ENCODE measurements at regions not wholly inside any gene's neighbourhood (a gene's known extent, or its start where the extent isn't known, plus 50 kb on each side); places are given as distances from the start of the nearest gene placed in this dataset.

DNA sequence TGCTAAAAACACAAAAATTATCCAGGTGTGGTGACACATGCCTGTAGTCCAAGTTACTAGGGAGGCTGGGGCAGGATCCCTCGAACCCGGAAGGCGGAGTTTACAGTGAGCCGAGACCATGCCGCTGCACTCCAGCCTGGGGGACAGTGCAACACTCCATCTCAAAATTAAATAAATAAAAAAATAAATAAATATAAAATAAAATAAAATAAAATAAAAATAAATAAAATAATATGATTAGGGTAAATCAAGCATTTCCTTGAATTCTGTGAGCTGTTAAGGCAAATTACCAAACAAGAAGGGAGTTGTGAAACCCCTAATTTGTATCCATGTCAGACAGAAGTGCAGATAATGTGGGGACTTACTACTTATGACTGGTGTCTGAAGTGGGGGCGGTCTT, 1928.9 kb upstream of the IGFBP7 start:
- TF ChIP-seq PHF8 (conservative IDR thresholded peaks at IDR 0.05; ENCODE audit: low read depth, low read length) (no peak), EP300 (IDR thresholded peaks at IDR 0.05; ENCODE audit: borderline replicate concordance in 1 of 2, low read depth in 2 of 2, low read length in 2 of 2) (no peak), NRF1 (IDR thresholded peaks at IDR 0.05; ENCODE audit: low read depth, low read length) (no peak), SIX5 (IDR thresholded peaks at IDR 0.05; ENCODE audit: low read depth, low read length) (no peak), POLR2A (IDR thresholded peaks at IDR 0.05; ENCODE audit: control extremely low read depth in 1 of 2, low read depth in 2 of 2, low read length in 2 of 2) (no peak), MAFK (IDR thresholded peaks at IDR 0.05; ENCODE audit: low read depth, low read length) (no peak), SIN3A (conservative IDR thresholded peaks at IDR 0.05 in 1 of 2, IDR thresholded peaks at IDR 0.05 in 1 of 2; ENCODE audit: low read depth in 1 of 2, low read length in 2 of 2) (no peak), SAP30 (IDR thresholded peaks at IDR 0.05; ENCODE audit: insufficient read depth, insufficient replicate concordance, low read length) (no peak), RFX5 (IDR thresholded peaks at IDR 0.05; ENCODE audit: borderline replicate concordance, low read depth, low read length) (no peak), CEBPB (IDR thresholded peaks at IDR 0.05; ENCODE audit: low read depth, low read length) (no peak)
- TF ChIP-seq, protein P1, sequence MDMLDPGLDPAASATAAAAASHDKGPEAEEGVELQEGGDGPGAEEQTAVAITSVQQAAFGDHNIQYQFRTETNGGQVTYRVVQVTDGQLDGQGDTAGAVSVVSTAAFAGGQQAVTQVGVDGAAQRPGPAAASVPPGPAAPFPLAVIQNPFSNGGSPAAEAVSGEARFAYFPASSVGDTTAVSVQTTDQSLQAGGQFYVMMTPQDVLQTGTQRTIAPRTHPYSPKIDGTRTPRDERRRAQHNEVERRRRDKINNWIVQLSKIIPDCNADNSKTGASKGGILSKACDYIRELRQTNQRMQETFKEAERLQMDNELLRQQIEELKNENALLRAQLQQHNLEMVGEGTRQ (IDR thresholded peaks at IDR 0.05; ENCODE audit: low read length), result no peak
- TF ChIP-seq, protein P2, sequence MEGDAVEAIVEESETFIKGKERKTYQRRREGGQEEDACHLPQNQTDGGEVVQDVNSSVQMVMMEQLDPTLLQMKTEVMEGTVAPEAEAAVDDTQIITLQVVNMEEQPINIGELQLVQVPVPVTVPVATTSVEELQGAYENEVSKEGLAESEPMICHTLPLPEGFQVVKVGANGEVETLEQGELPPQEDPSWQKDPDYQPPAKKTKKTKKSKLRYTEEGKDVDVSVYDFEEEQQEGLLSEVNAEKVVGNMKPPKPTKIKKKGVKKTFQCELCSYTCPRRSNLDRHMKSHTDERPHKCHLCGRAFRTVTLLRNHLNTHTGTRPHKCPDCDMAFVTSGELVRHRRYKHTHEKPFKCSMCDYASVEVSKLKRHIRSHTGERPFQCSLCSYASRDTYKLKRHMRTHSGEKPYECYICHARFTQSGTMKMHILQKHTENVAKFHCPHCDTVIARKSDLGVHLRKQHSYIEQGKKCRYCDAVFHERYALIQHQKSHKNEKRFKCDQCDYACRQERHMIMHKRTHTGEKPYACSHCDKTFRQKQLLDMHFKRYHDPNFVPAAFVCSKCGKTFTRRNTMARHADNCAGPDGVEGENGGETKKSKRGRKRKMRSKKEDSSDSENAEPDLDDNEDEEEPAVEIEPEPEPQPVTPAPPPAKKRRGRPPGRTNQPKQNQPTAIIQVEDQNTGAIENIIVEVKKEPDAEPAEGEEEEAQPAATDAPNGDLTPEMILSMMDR (IDR thresholded peaks at IDR 0.05; ENCODE audit: control extremely low read depth in 1 of 3, insufficient read depth in 1 of 3, low read depth in 1 of 3, low read length in 3 of 3), result no peak
